ENCODE measurements at regions not wholly inside any gene's neighbourhood (a gene's known extent, or its start where the extent isn't known, plus 50 kb on each side); places are given as distances from the start of the nearest gene placed in this dataset.
"Not testable (repeated sequence)": the region's sequence is repeated elsewhere in the genome, so short reads cannot be mapped to it uniquely, and the experiment has no call there.

GRCh38 chr11:26940501-26940900 is 53.4 kb upstream of the FIBIN start:
- H3K27me3 ChIP-seq (replicated peaks in 1 of 2; ENCODE audit: control insufficient read depth in 2 of 2, insufficient read depth in 2 of 2, low read length in 1 of 2); FAIRE-seq; in situ Hi-C loops (cut with MboI); H4K20me1 ChIP-seq (ENCODE audit: control insufficient read depth, insufficient read depth); POLR2A ChIA-PET; ATAC-seq; RAD21 ChIA-PET (ENCODE audit: unreplicated experiment); intact Hi-C loops (cut with micrococcal nuclease; ENCODE audit: unreplicated experiment); BruUV-seq (replicated peaks); H3K4me1 ChIP-seq (ENCODE audit: control insufficient read depth, insufficient read depth, low read length); CTCF ChIA-PET; H3K4me2 ChIP-seq (ENCODE audit: control insufficient read depth, insufficient read depth); DNase-seq (ENCODE audit: low read depth, low spot score); H3K9me3 ChIP-seq (replicated peaks; ENCODE audit: control insufficient read depth, insufficient read depth, low read length); H3K36me3 ChIP-seq (ENCODE audit: control insufficient read depth in 2 of 2, insufficient read depth in 2 of 2, low read length in 1 of 2); H3K4me3 ChIP-seq; H3K9ac ChIP-seq (ENCODE audit: control insufficient read depth, insufficient read depth, low read length); H2AFZ ChIP-seq (ENCODE audit: control insufficient read depth, low read depth, low read length); H3K27ac ChIP-seq (ENCODE audit: control insufficient read depth, insufficient read depth); H3K79me2 ChIP-seq (ENCODE audit: control insufficient read depth, insufficient read depth, low read length): not testable (repeated sequence)
- WGBS (ENCODE audit: insufficient coverage, insufficient replicate concordance, low lambda C conversion rate, missing lambda C conversion rate), result 0% methylated on average over 2 of the region's 2 CpGs
- SMC1A ChIA-PET (ENCODE audit: uncharacterized antibody, unreplicated experiment), result interaction anchor here (1.0 kb wide), 1 partner anchor 13 kb away, joined by 5 read pairs; no protein-coding TSS in a partner anchor

- DNase-seq (ENCODE audit: low read depth, low spot score) (no peak), FAIRE-seq (no peak), ATAC-seq (no peak)
- H3K4me2 ChIP-seq (ENCODE audit: control insufficient read depth, insufficient read depth), result no peak overlapping the region
- no peaks in the 10 kb centered on the region for H3K79me2 ChIP-seq (ENCODE audit: control insufficient read depth, insufficient read depth, low read length)
- ChIA-PET RAD21 (ENCODE audit: unreplicated experiment) (no interaction called here), SMC1A (ENCODE audit: uncharacterized antibody, unreplicated experiment) (no interaction called here), POLR2A (no interaction called here), CTCF (interaction anchor here (1.5 kb wide), 1 partner anchor 15 kb away, joined by 3 read pairs; no protein-coding TSS in a partner anchor)
- in situ Hi-C loops (cut with MboI) (no loop called here), intact Hi-C loops (cut with micrococcal nuclease; ENCODE audit: unreplicated experiment) (no loop called here)
- TF ChIP-seq BMI1 (IDR thresholded peaks at IDR 0.05; ENCODE audit: borderline replicate concordance) (no peak), ZNF622 (IDR thresholded peaks at IDR 0.05) (no peak), NRF1 (conservative IDR thresholded peaks at IDR 0.05; ENCODE audit: low read depth, low read length) (no peak), ZBED1 (IDR thresholded peaks at IDR 0.05; ENCODE audit: borderline replicate concordance) (no peak), KLF5 (IDR thresholded peaks at IDR 0.05; ENCODE audit: partially characterized antibody) (no peak), ZNF274 (IDR thresholded peaks at IDR 0.05; ENCODE audit: insufficient read depth, insufficient read length) (no peak), HDAC6 (IDR thresholded peaks at IDR 0.05; ENCODE audit: unreplicated experiment) (no peak), TAF1 (IDR thresholded peaks at IDR 0.05; ENCODE audit: borderline replicate concordance, low read depth, low read length) (no peak), SREBF2 (IDR thresholded peaks at IDR 0.05; ENCODE audit: low read length) (no peak), BHLHE40 (IDR thresholded peaks at IDR 0.05; ENCODE audit: borderline replicate concordance in 1 of 2, low read depth in 2 of 2, low read length in 1 of 2) (no peak)
- no peaks in the 10 kb centered on the region for H3K9me3 ChIP-seq (replicated peaks; ENCODE audit: control insufficient read depth, insufficient read depth, low read length)
- H3K4me3 ChIP-seq, result no peak overlapping the region
- H3K27me3 ChIP-seq (replicated peaks in 1 of 2; ENCODE audit: control insufficient read depth in 2 of 2, insufficient read depth in 2 of 2, low read length in 1 of 2), result no peaks in the 10 kb centered on the region
- WGBS (ENCODE audit: insufficient coverage, insufficient replicate concordance, low lambda C conversion rate, missing lambda C conversion rate), result 4% methylated on average over 3 of the region's 3 CpGs
- no peak overlapping the region for H2AFZ ChIP-seq (ENCODE audit: control insufficient read depth, low read depth, low read length)
- no peak overlapping the region for H3K9ac ChIP-seq (ENCODE audit: control insufficient read depth, insufficient read depth, low read length)
- no peak overlapping the region for H3K27ac ChIP-seq (ENCODE audit: control insufficient read depth, insufficient read depth)
- no TSS peak for BruUV-seq (replicated peaks)
- no peaks in the 10 kb centered on the region for H4K20me1 ChIP-seq (ENCODE audit: control insufficient read depth, insufficient read depth)
- no peaks in the 10 kb centered on the region for H3K4me1 ChIP-seq (ENCODE audit: control insufficient read depth, insufficient read depth, low read length)
- no peaks in the 10 kb centered on the region for H3K36me3 ChIP-seq (ENCODE audit: control insufficient read depth in 2 of 2, insufficient read depth in 2 of 2, low read length in 1 of 2)
Observed at GRCh38 chr11:26942356-26942755, 51.6 kb upstream of the FIBIN start.

Data from GM12878 (cell line).